K562 (cell line): ENCODE measurements at regions not wholly inside any gene's neighbourhood (a gene's known extent, or its start where the extent isn't known, plus 50 kb on each side); places are given as distances from the start of the nearest gene placed in this dataset.

Source experiments
- ATAC-seq: fragments of 200-7000 bp; cut with Tn5 transposase; 3 replicates; pipeline ENCODE4 v1.9.1; 2020; ENCODE audit warnings: moderate library complexity
- BruUV-seq: library from RNA; stranded (reverse); fragments of 400-500 nt; replicated peaks from 2 replicates; lab custom pipeline; 2021; lab: Mats Ljungman, UMichigan
- CTCF ChIA-PET: fragments of 300-600 bp; formaldehyde crosslinking; extraction: SDS; loops from one replicate; lab custom pipeline; 2021; ENCODE audit warnings: low intra/inter-chr PET ratio; lab: Yijun Ruan, JAX
- POLR2A ChIA-PET: fragments of 300-600, 350-650 bp; sonication (Branson Sonifier 250); formaldehyde crosslinking; extraction: SDS; loops from one replicate; lab custom pipeline; 2021; ENCODE audit warnings: antibody characterized with exemption, inconsistent platforms; lab: Yijun Ruan, JAX
- DNase-seq, 4 experiments: peaks; one replicate each; pipeline versions ENCODE4 v3.0.0 to v3.0.0-alpha.2; 2011 to 2018; ENCODE audit warnings: low spot score in 3 of 4, mixed read lengths in 3 of 4; ENCODE audit errors: extremely low read depth in 1 of 4
- FAIRE-seq: peaks from 2 replicates; lab custom pipeline; 2011; peaks lifted over from hg19 to GRCh38; lab: Jason Lieb, UNC
- H2AFZ ChIP-seq: 2 replicates; pipeline ENCODE4 v1.6.0; 2011; ENCODE audit warnings: low read depth, low read length, control low read depth, inconsistent platforms
- H3K27ac ChIP-seq: fragments of 200-600 bp; 3 replicates; pipeline ENCODE4 v1.8.0; 2011; ENCODE audit warnings: low read depth, mild to moderate bottlenecking, control low read depth, inconsistent platforms, low read length, moderate library complexity, mixed read lengths; ENCODE audit errors: extremely low read depth
- H3K27me3 ChIP-seq, 2 experiments: fragments of 300-600 bp in 1 of 2; 2 replicates in 1 of 2; 3 replicates in 1 of 2; pipeline versions ENCODE4 v1.6.0 to v1.8.0; 2011; ENCODE audit warnings: inconsistent platforms in 2 of 2, low read length in 2 of 2, mild to moderate bottlenecking in 1 of 2, mixed read lengths in 1 of 2, moderate library complexity in 1 of 2; ENCODE audit not compliant: control insufficient read depth in 2 of 2, insufficient read depth in 2 of 2
- H3K36me3 ChIP-seq: fragments of 300-600 bp; 3 replicates; pipeline ENCODE4 v1.8.0; 2011; ENCODE audit warnings: mild to moderate bottlenecking, low read length, inconsistent platforms; ENCODE audit not compliant: control insufficient read depth, insufficient read depth
- H3K4me1 ChIP-seq, 2 experiments: fragments of 200-600 bp in 1 of 2; replicated peaks in 1 of 2; 2 replicates in 1 of 2; 3 replicates in 1 of 2; pipeline versions ENCODE4 v1.5.1 to v1.8.0; 2011; ENCODE audit warnings: inconsistent platforms in 2 of 2, low read length in 2 of 2, mild to moderate bottlenecking in 1 of 2, mixed read lengths in 1 of 2, moderate library complexity in 1 of 2; ENCODE audit not compliant: control insufficient read depth in 2 of 2, insufficient read depth in 2 of 2
- H3K4me2 ChIP-seq: 2 replicates; pipeline ENCODE4 v1.6.1; 2011; ENCODE audit warnings: low read length, control low read depth, inconsistent platforms, mixed read lengths; ENCODE audit not compliant: insufficient read depth
- H3K4me3 ChIP-seq: fragments of 200-600 bp; sonication (generic), shearing (Covaris generic); 2 replicates; pipeline ENCODE4 v1.5.1; 2016; ENCODE audit warnings: control low read depth, inconsistent platforms
- H3K79me2 ChIP-seq: fragments of 200-600 bp; 3 replicates; pipeline ENCODE4 v1.8.0; 2011; ENCODE audit warnings: low read length, inconsistent platforms; ENCODE audit not compliant: control insufficient read depth, insufficient read depth
- H3K9ac ChIP-seq, 2 experiments: 2 replicates each; pipeline versions ENCODE4 v1.6.0 to v1.6.1; 2011; ENCODE audit warnings: low read depth in 2 of 2, low read length in 2 of 2, control low read depth in 1 of 2, inconsistent platforms in 1 of 2, mild to moderate bottlenecking in 1 of 2, mixed read lengths in 1 of 2; ENCODE audit not compliant: insufficient read depth in 1 of 2
- H3K9me1 ChIP-seq: one replicate; pipeline ENCODE4 v1.6.0; 2011; ENCODE audit warnings: inconsistent platforms, mild to moderate bottlenecking, low read length, moderate library complexity; ENCODE audit not compliant: control insufficient read depth, insufficient read depth
- H3K9me3 ChIP-seq: replicated peaks from 2 replicates; pipeline ENCODE4 v1.5.1; 2011; ENCODE audit warnings: low read depth, low read length, inconsistent platforms; ENCODE audit not compliant: control insufficient read depth, insufficient read depth
- H4K20me1 ChIP-seq: replicated peaks from 2 replicates; pipeline ENCODE4 v1.6.1; 2011; ENCODE audit warnings: low read length, inconsistent platforms, mixed read lengths; ENCODE audit not compliant: control insufficient read depth, insufficient read depth
- ARHGAP35 ChIP-seq: fragments of 450-650 bp; IDR thresholded peaks from 2 replicates; pipeline ENCODE4 v1.6.1; 2018; ENCODE audit not compliant: partially characterized antibody
- C11orf30 ChIP-seq: fragments of 450-650 bp; IDR thresholded peaks from 2 replicates; pipeline ENCODE4 v1.6.1; 2016; ENCODE audit warnings: low read depth, mild to moderate bottlenecking
- CEBPZ ChIP-seq: fragments of 150-350 bp; IDR thresholded peaks from 2 replicates; pipeline ENCODE4 v1.6.1; 2014; ENCODE audit warnings: low read depth, mild to moderate bottlenecking, low read length, borderline replicate concordance
- CXXC5 ChIP-seq: fragments of 250-450 bp; sonication (Bioruptor Pico); IDR thresholded peaks from 2 replicates; pipeline ENCODE4 v1.8.0; 2022; ENCODE audit warnings: inconsistent platforms, mild to moderate bottlenecking, moderate library complexity
- ELF4 ChIP-seq: fragments of 450-650 bp; formaldehyde crosslinking; IDR thresholded peaks from 2 replicates; pipeline ENCODE4 v1.4.0; 2022; ENCODE audit warnings: missing genetic modification characterization
- FOS ChIP-seq: IDR thresholded peaks from 3 replicates; pipeline ENCODE4 v1.6.1; 2011; ENCODE audit not compliant: insufficient read length; ENCODE audit errors: extremely low read depth
- POLR2B ChIP-seq: fragments of 450-650 bp; IDR thresholded peaks from 2 replicates; pipeline ENCODE4 v1.6.1; 2018; ENCODE audit warnings: low read depth; ENCODE audit not compliant: partially characterized antibody
- PRMT5 ChIP-seq: sonication (generic); formaldehyde crosslinking; IDR thresholded peaks from 2 replicates; pipeline ENCODE4 v1.5.0; 2020; ENCODE audit warnings: missing genetic modification reagents
- SAFB2 ChIP-seq: fragments of 200-400 bp; formaldehyde crosslinking; IDR thresholded peaks from 2 replicates; pipeline ENCODE4 v1.6.1; 2018; ENCODE audit warnings: borderline replicate concordance, low read length, low read depth, moderate library complexity; ENCODE audit not compliant: severe bottlenecking
- SMARCA4 ChIP-seq: fragments of 450-650 bp; IDR thresholded peaks from 2 replicates; pipeline ENCODE4 v1.6.1; 2016
- SRSF9 ChIP-seq: fragments of 200-400 bp; formaldehyde crosslinking; IDR thresholded peaks from 2 replicates; pipeline ENCODE4 v1.6.1; 2017; ENCODE audit warnings: low read depth, low read length, borderline replicate concordance
- TEAD4 ChIP-seq, 2 experiments: sonication (generic) in 1 of 2; formaldehyde crosslinking in 1 of 2; IDR thresholded peaks; 2 replicates each; pipeline versions ENCODE4 v1.6.1 to v1.8.0; 2012 to 2022; ENCODE audit warnings: borderline replicate concordance in 1 of 2, inconsistent platforms in 1 of 2, low read length in 1 of 2, mild to moderate bottlenecking in 1 of 2, missing genetic modification reagents in 1 of 2
- ZBTB8A ChIP-seq: fragments of 450-650 bp; IDR thresholded peaks from 2 replicates; pipeline ENCODE4 v1.6.1; 2018; ENCODE audit warnings: mild to moderate bottlenecking, moderate library complexity; ENCODE audit not compliant: partially characterized antibody
- ZNF717 ChIP-seq: fragments of 250-450 bp; sonication (Bioruptor Pico); IDR thresholded peaks from 2 replicates; pipeline ENCODE4 v1.5.0; 2021
- WGBS: fragments of 100-300 bp; shearing (Covaris generic); methylation state at CpG from one replicate; pipeline ENCODE4 v1.1.6; 2016; ENCODE audit warnings: low coverage, mixed read lengths; ENCODE audit not compliant: insufficient coverage; ENCODE audit errors: missing lambda C conversion rate; 5-methylcytosine and 5-hydroxymethylcytosine counted together
- in situ Hi-C: fragments of 300-500 bp; cut with MboI; formaldehyde crosslinking; loops from 4 replicates; pipeline ENCODE4 v1.15.0; 2018; ENCODE audit warnings: inconsistent platforms, mixed read lengths
- intact Hi-C: fragments of 100-400 bp; cut with micrococcal nuclease; formaldehyde crosslinking; loops from 2 replicates; pipeline ENCODE4 v1.14.2; 2022
- TF ChIP-seq, protein P1 (sequence below), 3 experiments: fragments of 200-800 bp in 1 of 3; fragments of 250-450 bp in 1 of 3; fragments of 450-650 bp in 1 of 3; sonication (Bioruptor Pico) in 1 of 3; sonication (Bioruptor generic) in 1 of 3; formaldehyde crosslinking in 1 of 3; IDR thresholded peaks; 2 replicates each; pipeline versions ENCODE4 v1.6.1 to v1.8.0; 2016 to 2022; ENCODE audit warnings: mild to moderate bottlenecking in 2 of 3, missing genetic modification characterization in 2 of 3, missing compliant biosample characterization in 1 of 3, moderate library complexity in 1 of 3

DNA sequence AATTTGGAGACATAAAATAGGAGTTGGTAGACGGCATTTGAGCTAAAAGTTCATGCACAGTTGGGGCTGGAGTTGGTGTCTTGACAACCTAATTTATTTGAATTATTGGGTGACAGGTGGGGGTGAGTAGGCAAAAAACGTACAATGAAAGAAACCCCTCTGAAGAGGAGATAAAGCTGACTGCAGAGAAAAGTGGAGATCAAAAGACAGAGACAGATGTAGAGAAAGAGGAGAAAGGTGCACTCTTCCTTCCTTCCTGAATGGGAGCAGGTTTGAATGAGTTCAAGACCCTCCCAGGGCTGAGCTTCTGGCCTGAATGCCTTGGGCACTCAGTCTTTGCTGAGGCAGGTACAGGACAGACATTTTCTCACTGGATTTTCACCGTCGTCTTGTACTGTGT, 284.3 kb downstream of the DHX35 start:
- no peak for TF ChIP-seq PRMT5 (CRISPR knock-in tag)
- TF ChIP-seq ARHGAP35, result no peak
- TF ChIP-seq FOS, result no peak
- no peak for TF ChIP-seq SMARCA4
- TF ChIP-seq CXXC5 (CRISPR knock-in tag), result no peak
- no peak for TF ChIP-seq TEAD4 (IDR thresholded peaks at IDR 0.05; ENCODE audit: low read length)
- TF ChIP-seq TEAD4 (CRISPR knock-in tag; IDR thresholded peaks at IDR 0.05; ENCODE audit: borderline replicate concordance), result no peak
- TF ChIP-seq, protein P1, sequence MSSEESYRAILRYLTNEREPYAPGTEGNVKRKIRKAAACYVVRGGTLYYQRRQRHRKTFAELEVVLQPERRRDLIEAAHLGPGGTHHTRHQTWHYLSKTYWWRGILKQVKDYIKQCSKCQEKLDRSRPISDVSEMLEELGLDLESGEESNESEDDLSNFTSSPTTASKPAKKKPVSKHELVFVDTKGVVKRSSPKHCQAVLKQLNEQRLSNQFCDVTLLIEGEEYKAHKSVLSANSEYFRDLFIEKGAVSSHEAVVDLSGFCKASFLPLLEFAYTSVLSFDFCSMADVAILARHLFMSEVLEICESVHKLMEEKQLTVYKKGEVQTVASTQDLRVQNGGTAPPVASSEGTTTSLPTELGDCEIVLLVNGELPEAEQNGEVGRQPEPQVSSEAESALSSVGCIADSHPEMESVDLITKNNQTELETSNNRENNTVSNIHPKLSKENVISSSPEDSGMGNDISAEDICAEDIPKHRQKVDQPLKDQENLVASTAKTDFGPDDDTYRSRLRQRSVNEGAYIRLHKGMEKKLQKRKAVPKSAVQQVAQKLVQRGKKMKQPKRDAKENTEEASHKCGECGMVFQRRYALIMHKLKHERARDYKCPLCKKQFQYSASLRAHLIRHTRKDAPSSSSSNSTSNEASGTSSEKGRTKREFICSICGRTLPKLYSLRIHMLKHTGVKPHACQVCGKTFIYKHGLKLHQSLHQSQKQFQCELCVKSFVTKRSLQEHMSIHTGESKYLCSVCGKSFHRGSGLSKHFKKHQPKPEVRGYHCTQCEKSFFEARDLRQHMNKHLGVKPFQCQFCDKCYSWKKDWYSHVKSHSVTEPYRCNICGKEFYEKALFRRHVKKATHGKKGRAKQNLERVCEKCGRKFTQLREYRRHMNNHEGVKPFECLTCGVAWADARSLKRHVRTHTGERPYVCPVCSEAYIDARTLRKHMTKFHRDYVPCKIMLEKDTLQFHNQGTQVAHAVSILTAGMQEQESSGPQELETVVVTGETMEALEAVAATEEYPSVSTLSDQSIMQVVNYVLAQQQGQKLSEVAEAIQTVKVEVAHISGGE (CRISPR knock-in tag; IDR thresholded peaks at IDR 0.05), result no peak
- no peak for TF ChIP-seq SRSF9
- TF ChIP-seq C11orf30, result no peak
- TF ChIP-seq SAFB2, result no peak
- TF ChIP-seq ELF4 (CRISPR knock-in tag), result no peak
- TF ChIP-seq ZBTB8A, result no peak
- no peak for TF ChIP-seq POLR2B
- no peak for TF ChIP-seq CEBPZ
- TF ChIP-seq ZNF717, result no peak
- 2% methylated on average over 4 of the region's 4 CpGs for WGBS
- Histone ChIP-seq H4K20me1 (no peaks in the 10 kb centered on the region), H3K36me3 (no peaks in the 10 kb centered on the region), H3K4me3 (no peak overlapping the region), H3K79me2 (no peaks in the 10 kb centered on the region), H2AFZ (no peak overlapping the region), H3K9me1 (no peaks in the 10 kb centered on the region), H3K9ac (no peak overlapping the region), H3K27me3 (no peaks in the 10 kb centered on the region), H3K9me3 (no peaks in the 10 kb centered on the region), H3K4me2 (no peak overlapping the region), H3K27ac (no peak overlapping the region), H3K4me1 (no peaks in the 10 kb centered on the region)
- POLR2A ChIA-PET, result interaction anchor here (0.6 to 0.9 kb wide), 2 partner anchors 183 to 1499 kb away, joined by 3 read pairs; no protein-coding TSS in a partner anchor
- DNase-seq, result no peak
- in situ Hi-C loops (no loop called here), intact Hi-C loops (no loop called here)
- CTCF ChIA-PET, result no interaction called here
- no peak for ATAC-seq
- no TSS peak for BruUV-seq
- FAIRE-seq, result no peak
